ENCODE measurements at regions not wholly inside any gene's neighbourhood (a gene's known extent, or its start where the extent isn't known, plus 50 kb on each side); places are given as distances from the start of the nearest gene placed in this dataset.

GRCh38 chr20:19847383-19847782, 89.3 kb downstream of the RIN2 start:
- TF ChIP-seq CTCF (IDR thresholded peaks at IDR 0.05; ENCODE audit: insufficient read depth, low read length) (no peak), REST (IDR thresholded peaks at IDR 0.05; ENCODE audit: insufficient replicate concordance, low read depth) (peak; percentile 33)
